HG03103 (cell line): ENCODE measurements at regions not wholly inside any gene's neighbourhood (a gene's known extent, or its start where the extent isn't known, plus 50 kb on each side); places are given as distances from the start of the nearest gene placed in this dataset.

Experiments
- ATAC-seq: cut with Tn5 transposase; IDR thresholded peaks from one replicate; pipeline ENCODE4 v1.9.1; 2021; ENCODE audit warnings: low read depth; ENCODE audit not compliant: unreplicated experiment

DNA sequence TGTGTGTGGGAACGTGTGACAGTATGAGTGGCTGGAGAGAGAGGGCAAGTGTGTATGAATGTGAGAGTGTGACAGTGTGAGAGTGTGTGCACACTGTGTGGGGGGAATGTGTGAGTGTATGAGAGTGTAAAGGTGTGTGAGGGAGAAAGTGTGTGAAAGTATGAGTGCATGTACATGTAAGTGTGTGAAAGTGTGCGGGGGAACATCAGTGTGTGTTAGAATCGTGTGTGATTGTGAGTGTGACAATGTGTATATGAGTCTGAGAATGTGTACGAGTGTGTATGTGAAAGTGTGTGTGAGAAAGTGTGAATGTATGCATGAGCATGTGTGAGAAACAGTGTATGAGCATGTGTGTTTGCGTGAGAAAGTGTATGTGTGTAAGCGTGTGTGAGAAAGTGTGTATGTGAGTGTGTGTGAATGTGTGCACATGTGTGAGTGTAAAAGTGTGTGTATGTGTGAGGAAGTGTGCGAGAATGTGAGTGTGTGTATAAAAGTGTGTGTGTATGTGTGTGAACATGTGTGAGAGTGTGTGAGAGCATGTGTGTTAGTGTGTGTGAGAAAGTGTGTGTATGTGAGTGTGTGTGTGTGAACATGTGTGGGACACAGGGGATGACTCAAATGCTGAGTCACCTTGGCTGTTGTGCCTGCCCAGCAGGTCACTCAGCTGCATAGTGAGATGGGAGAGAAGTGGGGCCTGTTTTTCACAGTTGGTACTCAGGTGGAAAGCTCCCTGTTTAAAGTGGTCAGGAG is 220.5 kb upstream of the TBX3 start:
- no peak for ATAC-seq

DNA sequence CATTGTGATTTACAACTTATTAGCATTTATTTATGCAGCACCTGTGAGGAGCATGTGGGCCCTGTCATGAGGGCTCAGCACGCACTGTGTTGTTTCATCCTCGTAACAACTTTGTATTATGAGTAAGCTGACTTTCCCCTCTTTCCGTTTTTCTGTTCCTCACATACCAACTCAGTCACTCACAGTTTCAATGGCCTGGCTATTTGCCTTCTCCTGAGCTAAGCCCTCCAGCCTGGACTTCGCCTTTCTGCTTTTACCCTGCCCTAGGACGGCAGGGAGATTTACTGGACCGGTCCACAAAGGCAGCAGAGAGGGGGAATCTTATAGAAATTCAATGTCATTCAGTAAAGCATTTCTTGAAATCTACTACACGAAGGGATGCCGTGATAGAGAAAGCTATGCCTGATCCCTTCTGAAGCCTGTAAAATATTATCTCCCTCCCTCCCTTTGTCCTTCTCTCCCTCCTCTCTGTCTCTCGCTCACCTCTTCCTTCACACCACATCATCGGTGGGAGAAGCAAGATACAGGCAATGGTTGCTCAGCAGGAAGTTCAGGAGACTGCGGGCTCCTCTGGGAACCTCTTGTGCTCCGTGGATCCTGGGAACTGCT is 219.2 kb upstream of the TBX3 start:
- no peak for ATAC-seq

GRCh38 chr12:114902665-114903064 is 218.7 kb upstream of the TBX3 start:
- ATAC-seq, result no peak

GRCh38 chr12:114901316-114901715 is 217.3 kb upstream of the TBX3 start:
- no peak for ATAC-seq

- ATAC-seq, result no peak
These were observed 214.2 kb upstream of the TBX3 start for GRCh38 chr12:114898159-114898558.

DNA sequence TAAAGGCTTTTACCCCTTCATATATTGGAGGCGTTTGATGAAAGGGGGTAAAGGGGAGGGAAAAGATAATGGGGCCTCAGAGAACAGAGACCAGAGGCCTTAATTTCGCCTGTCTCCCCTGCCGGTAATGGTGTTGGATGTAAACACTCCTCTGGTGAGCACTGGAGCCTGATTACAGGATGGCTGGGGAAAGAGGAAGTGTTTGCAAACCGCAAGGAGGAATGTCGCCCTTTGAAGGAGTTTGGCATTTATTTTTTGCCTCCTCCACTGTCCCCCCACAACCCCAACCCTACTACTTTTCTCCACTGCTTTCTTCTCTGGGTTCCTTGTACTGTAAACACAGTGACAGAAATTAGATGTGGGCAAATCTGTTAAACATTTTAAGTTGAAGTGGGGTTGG is 211.9 kb upstream of the TBX3 start:
- no peak for ATAC-seq

- no peak for ATAC-seq
These were observed 211.1 kb upstream of the TBX3 start for GRCh38 chr12:114895081-114895480.

- no peak for ATAC-seq
These were observed 210.1 kb upstream of the TBX3 start for GRCh38 chr12:114894076-114894475.

DNA sequence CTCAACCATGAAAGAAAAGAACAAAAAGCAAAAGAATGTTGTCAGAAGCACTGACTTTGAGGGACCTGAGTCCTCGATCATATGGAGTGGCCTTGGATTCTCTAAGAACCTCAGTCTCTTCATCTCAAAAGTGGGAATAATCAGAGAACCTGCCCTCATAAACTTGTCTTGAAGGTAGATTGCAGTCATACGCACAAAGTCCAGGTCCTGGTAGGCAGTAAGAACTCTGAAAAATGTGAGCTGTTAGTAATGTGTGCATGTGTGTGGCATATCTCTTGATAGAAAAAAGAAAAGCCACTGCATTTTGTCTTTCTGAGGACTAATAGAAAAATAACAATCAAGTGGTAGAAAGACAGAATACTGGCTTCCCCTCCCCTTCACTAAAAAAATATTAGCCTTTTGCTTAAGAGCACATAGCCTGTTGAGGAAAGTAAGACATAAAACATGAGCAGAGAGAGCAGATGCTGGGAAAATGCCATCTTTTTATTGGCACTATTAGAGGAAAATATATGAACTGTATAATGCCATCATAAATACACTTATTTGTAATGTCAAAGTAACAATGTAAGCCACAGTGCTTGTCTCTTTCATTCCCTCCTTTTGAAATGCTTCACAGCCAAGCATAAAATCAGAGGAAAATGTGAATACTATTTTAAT is 205.1 kb upstream of the TBX3 start:
- no peak for ATAC-seq

GRCh38 chr12:114888448-114888847 is 204.5 kb upstream of the TBX3 start:
- no peak for ATAC-seq

GRCh38 chr12:114885501-114885900 is 201.5 kb upstream of the TBX3 start:
- no peak for ATAC-seq

- no peak for ATAC-seq
These were observed 200.6 kb upstream of the TBX3 start for GRCh38 chr12:114884575-114884974.

GRCh38 chr12:114882083-114882482 is 198.1 kb upstream of the TBX3 start:
- ATAC-seq, result no peak

GRCh38 chr12:114879354-114879753 is 195.4 kb upstream of the TBX3 start:
- no peak for ATAC-seq

GRCh38 chr12:114878781-114879180 is 194.8 kb upstream of the TBX3 start:
- no peak for ATAC-seq

- no peak for ATAC-seq
These were observed 193.1 kb upstream of the TBX3 start for GRCh38 chr12:114876968-114877680.

DNA sequence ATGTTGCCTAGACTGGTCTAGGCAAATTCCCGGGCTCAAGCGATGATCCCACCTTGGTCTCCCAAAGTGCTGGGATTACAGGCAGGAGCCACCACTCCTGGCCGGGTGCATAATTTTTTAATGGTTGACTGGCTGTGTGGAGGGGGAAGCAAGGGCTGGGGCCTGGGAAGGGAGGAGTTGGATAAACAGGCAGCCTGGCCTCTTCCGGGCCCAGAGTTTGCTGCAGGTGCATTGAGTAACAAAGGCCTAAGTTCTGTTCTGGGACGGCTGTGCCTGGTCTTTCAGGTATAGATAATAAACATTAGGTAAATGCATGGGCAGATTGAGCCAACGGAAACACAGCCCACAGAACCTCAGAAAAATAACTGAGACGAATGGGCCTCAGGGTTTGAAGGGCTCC is 191.3 kb upstream of the TBX3 start:
- ATAC-seq, result no peak

GRCh38 chr12:114873656-114874055 is 189.7 kb upstream of the TBX3 start:
- no peak for ATAC-seq

DNA sequence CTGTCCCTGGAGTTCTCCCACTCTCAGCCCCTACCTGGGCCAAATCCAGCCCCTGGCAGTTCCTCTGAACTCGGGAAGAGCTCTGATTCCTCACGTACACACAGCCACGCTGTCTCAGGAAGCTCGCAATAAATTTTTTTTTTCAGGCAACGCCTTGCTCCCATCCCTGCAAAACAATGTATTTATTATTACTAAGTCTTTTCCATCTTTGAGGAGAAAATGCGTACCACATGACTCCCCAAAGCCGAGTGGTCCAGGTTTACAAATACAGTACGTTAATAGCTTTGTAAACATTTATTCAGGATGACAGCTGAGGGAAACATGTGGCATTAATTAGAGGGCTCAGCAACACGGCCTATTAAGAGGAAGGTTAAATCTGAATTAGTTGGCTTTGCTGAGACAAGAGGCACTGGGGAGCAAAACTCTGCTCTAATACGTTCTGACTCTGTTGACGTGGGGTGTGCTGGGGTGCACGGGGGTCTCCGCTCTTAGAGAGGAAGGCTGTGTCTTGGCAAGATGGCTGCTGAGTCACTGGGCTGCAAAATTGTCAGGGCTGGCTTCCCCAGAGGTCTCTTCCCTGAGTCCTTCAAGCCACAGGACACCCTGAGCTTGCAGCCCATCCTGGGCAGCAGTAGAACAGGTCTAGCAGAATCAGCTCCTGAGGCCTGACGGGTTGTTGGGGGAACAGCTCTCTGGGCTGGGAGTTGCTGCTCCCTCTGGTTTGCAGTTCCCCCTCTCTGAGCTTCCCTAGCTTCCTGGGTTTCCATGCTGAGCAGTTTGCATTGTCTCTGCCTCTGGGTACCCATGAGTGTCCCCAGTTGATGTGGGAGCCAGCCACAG is 185.2 kb upstream of the TBX3 start:
- ATAC-seq, result no peak

GRCh38 chr12:114866331-114866730 is 182.4 kb upstream of the TBX3 start:
- ATAC-seq, result no peak
